Caco-2 (cell line): ENCODE measurements at regions not wholly inside any gene's neighbourhood (a gene's known extent, or its start where the extent isn't known, plus 50 kb on each side); places are given as distances from the start of the nearest gene placed in this dataset.

ENCODE experiments used
- BruUV-seq: library from RNA; stranded (reverse); fragments of 400-500 nt; replicated peaks from 2 replicates; lab custom pipeline; 2021; lab: Mats Ljungman, UMichigan
- CTCF ChIA-PET: fragments of 300-600 bp; sonication (Branson Sonifier 250); formaldehyde crosslinking; loops from one replicate; lab custom pipeline; 2022; ENCODE audit warnings: antibody characterized with exemption; lab: Charles Lee
- POLR2A ChIA-PET: fragments of 300-600 bp; sonication (Branson Sonifier 250); formaldehyde crosslinking; loops from one replicate; lab custom pipeline; 2022; ENCODE audit warnings: antibody characterized with exemption; lab: Charles Lee
- DNase-seq, 2 experiments: peaks; one replicate each; pipeline versions ENCODE4 v3.0.0 to v3.0.0-alpha.2; 2020 to 2022
- H3K27me3 ChIP-seq: replicated peaks from 2 replicates; pipeline ENCODE4 v1.6.0; 2011; ENCODE audit warnings: low read length; ENCODE audit not compliant: control insufficient read depth, insufficient read depth
- H3K36me3 ChIP-seq: 2 replicates; pipeline ENCODE4 v1.5.1; 2011; ENCODE audit warnings: low read length; ENCODE audit not compliant: control insufficient read depth, insufficient read depth
- H3K4me1 ChIP-seq: fragments of 250-450 bp; sonication (Bioruptor Pico); 2 replicates; pipeline ENCODE4 v1.5.1; 2020; ENCODE audit warnings: mild to moderate bottlenecking
- H3K4me3 ChIP-seq: 2 replicates; pipeline ENCODE4 v1.5.1; 2011; ENCODE audit warnings: low read depth, mild to moderate bottlenecking, control low read depth, low read length
- H3K9me3 ChIP-seq: fragments of 250-450 bp; sonication (Bioruptor Pico); 2 replicates; pipeline ENCODE4 v1.5.1; 2020; ENCODE audit warnings: mild to moderate bottlenecking, moderate library complexity
- H3K27ac Mint-ChIP-seq: one replicate; pipeline ENCODE4 v1.8.0; 2022; ENCODE audit warnings: mixed read lengths; ENCODE audit not compliant: unreplicated experiment
- H3K27me3 Mint-ChIP-seq: one replicate; pipeline ENCODE4 v1.8.0; 2022; ENCODE audit warnings: mixed read lengths; ENCODE audit not compliant: insufficient read depth, unreplicated experiment
- H3K36me3 Mint-ChIP-seq: one replicate; pipeline ENCODE4 v1.8.0; 2022; ENCODE audit warnings: mild to moderate bottlenecking, mixed read lengths; ENCODE audit not compliant: insufficient read depth, unreplicated experiment
- H3K4me1 Mint-ChIP-seq: one replicate; pipeline ENCODE4 v1.8.0; 2022; ENCODE audit warnings: low read depth, mixed read lengths; ENCODE audit not compliant: unreplicated experiment
- H3K4me3 Mint-ChIP-seq: one replicate; pipeline ENCODE4 v1.8.0; 2022; ENCODE audit warnings: mild to moderate bottlenecking, moderate library complexity, mixed read lengths; ENCODE audit not compliant: unreplicated experiment
- H3K9me3 Mint-ChIP-seq: one replicate; pipeline ENCODE4 v1.8.0; 2022; ENCODE audit warnings: mixed read lengths; ENCODE audit not compliant: unreplicated experiment
- CTCF ChIP-seq, 2 experiments: fragments of 200-600 bp in 1 of 2; IDR thresholded peaks; 1 replicate in 1 of 2; 2 replicates in 1 of 2; pipeline versions ENCODE4 v1.5.1 to v1.8.0; 2011 to 2022; ENCODE audit warnings: antibody characterized with exemption in 1 of 2, control low read depth in 1 of 2, inconsistent platforms in 1 of 2, low read depth in 1 of 2, low read length in 1 of 2, mild to moderate bottlenecking in 1 of 2, moderate library complexity in 1 of 2; ENCODE audit not compliant: insufficient read depth in 1 of 2, severe bottlenecking in 1 of 2, unreplicated experiment in 1 of 2
- intact Hi-C: fragments of 100-400 bp; cut with micrococcal nuclease; formaldehyde crosslinking; loops from one replicate; pipeline ENCODE4 v1.10.0; 2022; ENCODE audit not compliant: unreplicated experiment

DNA sequence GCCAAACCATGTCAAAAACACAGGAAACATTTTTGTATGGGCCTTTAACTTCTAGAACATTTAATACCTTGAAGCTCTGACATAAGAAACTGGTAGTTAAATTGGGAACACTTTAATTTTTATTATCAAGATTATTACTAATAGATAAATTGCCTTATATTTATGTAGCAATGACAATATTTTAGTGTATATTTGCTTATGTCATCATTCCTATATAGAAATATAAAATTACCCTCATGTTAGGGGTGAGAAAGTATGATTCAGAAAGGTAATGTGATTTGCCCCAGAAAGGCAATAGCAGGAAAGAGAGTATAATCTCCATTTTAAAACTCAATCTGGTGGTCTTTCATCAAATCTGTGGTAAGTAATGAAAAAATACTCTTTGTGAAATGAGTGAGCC lies 147.4 kb downstream of the IL15 start:
- H3K27me3 ChIP-seq = no peaks in the 10 kb centered on the region
- no peaks in the 10 kb centered on the region for H3K4me1 ChIP-seq
- ChIA-PET CTCF (no interaction called here), POLR2A (no interaction called here)
- no TSS peak for BruUV-seq
- TF ChIP-seq CTCF (IDR thresholded peaks at IDR 0.05; ENCODE audit: insufficient read depth in 1 of 2, low read depth in 1 of 2, low read length in 1 of 2, severe bottlenecking in 1 of 2, unreplicated experiment in 1 of 2) = no peak
- intact Hi-C loops = no loop called here
- Mint-ChIP-seq H3K9me3 (no peaks in the 10 kb centered on the region), H3K4me1 (no peaks in the 10 kb centered on the region), H3K27me3 (no peaks in the 10 kb centered on the region), H3K4me3 (no peak overlapping the region), H3K36me3 (no peaks in the 10 kb centered on the region), H3K27ac (no peak overlapping the region)
- DNase-seq = no peak
- no peaks in the 10 kb centered on the region for H3K36me3 ChIP-seq
- H3K9me3 ChIP-seq = no peaks in the 10 kb centered on the region
- H3K4me3 ChIP-seq = no peak overlapping the region

GRCh38 chr4:141786946-141787345 lies 150.6 kb downstream of the IL15 start:
- BruUV-seq = no TSS peak

DNA sequence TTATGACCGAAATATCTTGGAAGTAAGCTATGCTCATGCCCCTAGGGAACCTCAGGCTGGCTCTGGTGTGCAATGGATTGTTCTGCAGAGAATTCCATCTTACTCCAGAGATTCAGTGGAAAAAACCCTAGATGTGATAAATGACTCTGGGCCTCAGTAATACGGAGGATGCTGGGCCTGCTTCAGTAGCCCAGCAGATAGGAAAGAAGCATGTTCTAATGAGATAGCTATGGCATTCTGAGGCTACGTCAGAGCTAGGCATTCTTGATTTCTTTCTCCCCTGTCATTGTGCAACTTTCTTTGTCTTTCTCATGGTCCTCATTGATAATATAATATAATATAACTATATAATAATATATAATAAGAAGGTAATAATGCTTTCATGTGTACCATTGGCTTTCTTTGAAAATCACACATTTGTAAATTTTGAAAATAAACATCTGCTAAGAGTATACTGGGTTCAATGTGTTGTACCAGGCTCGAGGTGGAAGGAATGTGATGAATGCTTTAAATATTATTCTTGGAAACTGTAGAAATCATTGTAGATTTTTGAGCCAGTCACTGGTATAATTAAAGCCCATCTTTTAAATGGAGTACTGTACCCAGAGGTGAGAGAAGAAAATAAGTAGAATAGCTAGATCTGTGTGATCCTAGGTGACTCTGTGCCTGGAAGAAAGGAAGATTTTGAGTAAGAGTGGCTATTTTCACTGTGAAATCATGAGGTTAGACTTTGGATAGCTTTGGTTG lies 152.0 kb downstream of the IL15 start:
- H3K9me3 Mint-ChIP-seq = no peaks in the 10 kb centered on the region

More at GRCh38 chr4:141786946-141787345, 150.6 kb downstream of the IL15 start:
- H3K27ac Mint-ChIP-seq = no peak overlapping the region
- no peaks in the 10 kb centered on the region for H3K27me3 Mint-ChIP-seq
- no peaks in the 10 kb centered on the region for H3K36me3 ChIP-seq
- TF ChIP-seq CTCF (IDR thresholded peaks at IDR 0.05; ENCODE audit: insufficient read depth in 1 of 2, low read depth in 1 of 2, low read length in 1 of 2, severe bottlenecking in 1 of 2, unreplicated experiment in 1 of 2) = no peak
- no peaks in the 10 kb centered on the region for H3K9me3 ChIP-seq
- no peaks in the 10 kb centered on the region for H3K27me3 ChIP-seq
- no peak overlapping the region for H3K4me3 ChIP-seq
- CTCF ChIA-PET = no interaction called here
- H3K4me1 ChIP-seq = no peaks in the 10 kb centered on the region
- no peak for DNase-seq
- no peak overlapping the region for H3K4me3 Mint-ChIP-seq
- no peaks in the 10 kb centered on the region for H3K9me3 Mint-ChIP-seq
- POLR2A ChIA-PET = no interaction called here
- no peaks in the 10 kb centered on the region for H3K36me3 Mint-ChIP-seq
- intact Hi-C loops = no loop called here
- H3K4me1 Mint-ChIP-seq = no peaks in the 10 kb centered on the region

More for the DNA sequence above, 152.0 kb downstream of the IL15 start:
- ChIA-PET CTCF (no interaction called here), POLR2A (no interaction called here)
- intact Hi-C loops = no loop called here
- Histone ChIP-seq H3K27me3 (no peaks in the 10 kb centered on the region), H3K4me3 (no peak overlapping the region), H3K36me3 (no peaks in the 10 kb centered on the region), H3K9me3 (no peaks in the 10 kb centered on the region), H3K4me1 (no peaks in the 10 kb centered on the region)
- no TSS peak for BruUV-seq
- Mint-ChIP-seq H3K27me3 (no peaks in the 10 kb centered on the region), H3K4me3 (no peak overlapping the region), H3K36me3 (no peaks in the 10 kb centered on the region), H3K27ac (no peak overlapping the region), H3K4me1 (no peaks in the 10 kb centered on the region)
- DNase-seq = no peak
- TF ChIP-seq CTCF (IDR thresholded peaks at IDR 0.05; ENCODE audit: insufficient read depth in 1 of 2, low read depth in 1 of 2, low read length in 1 of 2, severe bottlenecking in 1 of 2, unreplicated experiment in 1 of 2) = no peak
